GM12873 (cell line): ENCODE measurements at regions not wholly inside any gene's neighbourhood (a gene's known extent, or its start where the extent isn't known, plus 50 kb on each side); places are given as distances from the start of the nearest gene placed in this dataset.

Experiments used
- CTCF ChIP-seq: IDR thresholded peaks from 2 replicates; pipeline ENCODE4 v1.5.1; 2012; ENCODE audit warnings: low read depth, mild to moderate bottlenecking, moderate library complexity, low read length, control low read depth; ENCODE audit not compliant: insufficient read depth; ENCODE audit errors: missing control alignments

DNA sequence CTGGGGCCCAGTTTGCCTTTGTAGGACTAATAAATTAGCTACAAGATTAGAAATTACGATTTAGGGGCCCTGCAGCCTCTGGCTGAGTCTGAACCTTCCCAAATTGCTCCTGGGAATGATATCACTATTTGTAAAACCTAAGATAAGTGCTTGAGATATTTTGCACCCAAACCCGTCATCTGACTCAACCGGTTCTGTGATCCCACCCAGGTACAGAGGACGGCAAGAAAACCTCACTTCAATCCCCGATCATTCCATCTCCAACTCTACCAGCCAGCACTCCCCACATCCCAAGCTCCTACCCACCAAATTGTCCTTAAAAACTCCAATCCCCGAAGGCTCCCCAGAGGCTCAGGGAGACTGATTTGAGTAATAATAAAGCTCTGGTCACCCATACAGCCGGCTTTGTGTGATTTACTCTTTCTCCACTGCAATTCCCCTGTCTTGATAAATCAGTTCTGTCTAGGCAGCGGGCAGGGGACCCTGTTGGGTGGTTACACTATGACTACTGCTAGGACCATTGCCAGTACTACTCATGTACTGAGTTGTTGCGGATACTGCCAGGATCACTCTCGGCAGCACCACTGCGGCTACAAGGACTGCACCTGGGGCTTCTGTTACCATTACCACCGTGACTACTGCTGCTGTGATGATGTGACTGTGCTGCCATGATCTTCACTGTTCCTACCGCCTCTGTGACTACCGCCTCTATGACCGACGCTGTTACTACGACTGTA is 73.1 kb downstream of the IRF8 start:
- no peak for TF ChIP-seq CTCF

GRCh38 chr16:85974428-85975375 is 75.7 kb downstream of the IRF8 start:
- TF ChIP-seq CTCF = no peak

- no peak for TF ChIP-seq CTCF
Measured at GRCh38 chr16:85975451-85975981, 76.6 kb downstream of the IRF8 start.

GRCh38 chr16:85978291-85978775 is 79.4 kb downstream of the IRF8 start:
- TF ChIP-seq CTCF = no peak

GRCh38 chr16:85978976-85979375 is 80.0 kb downstream of the IRF8 start:
- TF ChIP-seq CTCF = no peak

- peak; percentile 23 for TF ChIP-seq CTCF
Measured at GRCh38 chr16:85979605-85980004, 80.6 kb downstream of the IRF8 start.

- no peak for TF ChIP-seq CTCF
Measured at GRCh38 chr16:85980686-85981085, 81.7 kb downstream of the IRF8 start.
